HG03066 (cell line): ENCODE measurements at regions not wholly inside any gene's neighbourhood (a gene's known extent, or its start where the extent isn't known, plus 50 kb on each side); places are given as distances from the start of the nearest gene placed in this dataset.
"Not testable (repeated sequence)": the region's sequence is repeated elsewhere in the genome, so short reads cannot be mapped to it uniquely, and the experiment has no call there.

Experiments used
- ATAC-seq: cut with Tn5 transposase; IDR thresholded peaks from one replicate; pipeline ENCODE4 v1.9.1; 2021; ENCODE audit warnings: low read depth; ENCODE audit not compliant: unreplicated experiment

DNA sequence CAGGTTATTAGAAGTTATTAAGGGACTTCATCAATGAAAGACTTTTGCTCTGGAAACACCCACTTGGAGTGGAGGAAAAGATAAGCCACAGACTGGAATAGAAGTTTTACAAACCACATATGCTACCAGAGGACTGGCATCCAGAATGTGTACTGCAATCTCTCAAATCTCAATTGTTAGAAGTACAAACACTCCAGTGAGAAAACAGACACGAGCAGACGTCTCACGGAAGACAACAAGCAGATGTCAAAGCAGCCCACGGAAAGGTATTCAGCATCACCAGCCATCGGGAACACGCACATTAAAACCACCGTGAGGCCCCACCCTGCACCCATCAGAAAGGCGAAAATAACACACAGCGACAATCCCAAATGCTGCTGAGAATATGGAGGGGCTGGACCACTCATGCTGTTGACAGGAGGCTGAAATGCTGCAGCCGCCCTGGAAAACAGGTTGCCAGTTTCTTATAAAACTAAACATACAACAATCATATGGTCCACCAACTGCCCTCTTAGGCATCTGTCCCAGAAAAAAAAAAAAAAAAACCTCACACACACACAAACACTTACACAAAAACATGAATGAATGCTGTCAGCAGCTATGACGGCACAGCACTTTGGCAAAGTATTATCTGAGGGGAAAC is 131.9 kb upstream of the SFSWAP start:
- ATAC-seq, result no peak

DNA sequence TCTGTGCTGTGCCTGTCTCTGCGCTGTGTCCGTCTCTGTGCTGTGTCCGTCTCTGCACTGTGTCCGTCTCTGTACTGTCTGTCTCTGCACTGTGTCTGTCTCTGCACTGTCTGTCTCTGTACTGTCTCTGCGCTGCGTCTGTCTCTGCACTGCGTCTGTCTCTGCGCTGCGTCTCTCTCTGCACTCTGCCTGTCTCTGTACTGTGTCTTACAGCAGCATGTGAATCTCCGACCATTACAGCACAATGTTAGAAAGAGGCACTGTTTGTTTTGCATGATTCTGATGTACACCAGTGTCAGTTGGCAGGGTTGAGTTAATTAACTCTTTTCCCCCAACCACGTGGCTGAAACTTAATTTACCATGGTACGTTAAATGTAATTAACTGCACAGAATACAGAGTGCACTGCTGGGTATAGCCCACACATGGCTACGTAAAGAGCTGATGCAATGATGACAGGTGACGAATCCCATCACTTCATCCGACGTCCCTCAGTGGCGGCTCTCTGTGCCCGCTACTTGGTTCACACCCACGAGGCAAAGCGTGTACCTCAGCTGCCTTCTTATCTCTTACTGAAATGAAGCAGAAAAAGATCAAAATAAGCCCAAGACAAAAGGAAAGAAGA is 127.7 kb upstream of the SFSWAP start:
- no peak for ATAC-seq

DNA sequence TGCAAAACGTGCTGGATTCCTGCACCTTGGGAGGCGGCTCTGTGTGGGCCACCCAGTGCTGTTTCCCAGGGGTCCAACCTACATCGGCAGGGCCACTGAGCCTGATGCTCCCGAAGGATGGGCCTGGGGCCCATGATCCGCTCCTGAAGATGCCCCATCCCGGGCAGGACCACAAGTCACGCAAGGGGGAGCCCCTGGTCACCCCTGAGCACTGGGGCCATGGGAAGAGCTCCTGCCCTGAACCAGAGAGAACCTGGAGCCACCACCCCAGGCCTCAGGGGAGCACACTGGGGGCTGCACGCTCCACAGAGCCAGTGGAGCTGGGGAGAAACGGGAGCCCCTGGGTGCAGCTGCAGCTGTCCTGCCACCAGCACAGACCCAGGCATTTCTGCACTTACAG is 124.6 kb upstream of the SFSWAP start:
- ATAC-seq, result no peak

DNA sequence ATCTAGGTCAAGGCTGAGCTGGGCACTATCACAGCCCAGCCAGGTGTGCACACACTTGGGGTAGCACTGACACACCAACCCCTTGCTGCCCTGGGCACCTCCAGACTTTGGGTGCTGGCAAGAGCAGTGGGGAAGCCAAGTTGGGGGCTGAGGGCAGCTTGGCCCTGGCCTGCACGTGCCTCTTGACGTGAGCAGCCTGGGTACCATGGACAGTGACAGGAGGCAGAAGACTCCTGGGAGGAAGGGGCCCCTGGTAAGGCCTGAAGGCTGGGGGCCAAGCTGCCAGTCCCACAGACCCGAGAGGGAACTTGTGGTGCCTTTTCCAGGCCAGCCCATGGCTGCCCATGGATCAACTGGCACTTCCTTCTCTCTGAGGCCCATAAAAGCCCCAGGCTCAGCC is 124.1 kb upstream of the SFSWAP start:
- no peak for ATAC-seq

GRCh38 chr12:131587565-131587964 is 123.3 kb upstream of the SFSWAP start:
- no peak for ATAC-seq

GRCh38 chr12:131589221-131589897 is 121.5 kb upstream of the SFSWAP start:
- ATAC-seq, result no peak

GRCh38 chr12:131589966-131590365 is 120.9 kb upstream of the SFSWAP start:
- ATAC-seq, result no peak

GRCh38 chr12:131591136-131591535 is 119.8 kb upstream of the SFSWAP start:
- no peak for ATAC-seq

DNA sequence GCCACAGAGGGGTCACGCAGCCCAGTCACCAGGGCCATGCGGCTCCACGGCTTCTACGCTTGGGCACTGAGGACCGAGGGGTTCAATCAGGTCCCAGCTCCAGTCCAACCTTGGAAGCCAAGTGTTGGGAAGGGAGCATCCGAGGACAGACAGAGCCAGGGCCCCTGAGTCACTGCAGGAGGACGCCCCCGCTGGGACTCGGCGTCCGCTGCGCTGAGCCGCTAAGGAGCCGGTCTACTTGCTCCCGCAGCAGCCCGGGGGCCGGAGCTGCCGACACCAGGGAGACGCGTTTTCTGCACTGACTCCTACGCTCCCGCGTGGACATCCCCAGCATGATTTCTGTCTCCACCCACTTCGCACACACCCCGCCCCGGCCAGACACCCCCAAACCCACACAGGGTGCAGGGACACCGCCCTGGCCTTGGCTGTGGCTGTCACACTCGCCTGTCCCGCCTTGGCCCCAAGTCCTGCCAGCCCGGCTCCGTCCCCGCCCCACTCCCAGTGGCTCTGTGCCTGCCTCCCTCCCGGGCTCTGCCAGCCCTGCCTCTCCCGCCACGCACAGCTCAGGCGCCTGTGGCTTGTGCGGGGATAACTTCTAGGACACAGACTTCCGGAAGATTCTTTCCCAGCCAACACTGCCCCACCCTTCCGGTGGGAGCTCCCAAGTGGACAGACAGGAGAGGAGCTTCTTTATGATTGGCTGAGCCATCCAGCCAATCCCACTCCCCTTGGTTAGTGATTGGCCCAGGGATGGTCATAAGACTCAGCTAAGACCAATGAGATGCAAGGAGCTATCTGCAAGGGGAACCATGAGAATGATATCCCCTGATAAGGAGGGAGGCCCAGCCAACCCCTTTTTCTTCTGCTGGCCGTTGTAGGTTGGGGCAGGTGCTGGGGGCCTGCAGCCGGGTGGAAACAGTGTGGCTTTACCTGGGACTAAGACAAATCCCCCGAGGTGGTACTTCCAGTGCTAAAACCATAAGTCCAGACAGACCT is 118.9 kb upstream of the SFSWAP start:
- ATAC-seq, result no peak

DNA sequence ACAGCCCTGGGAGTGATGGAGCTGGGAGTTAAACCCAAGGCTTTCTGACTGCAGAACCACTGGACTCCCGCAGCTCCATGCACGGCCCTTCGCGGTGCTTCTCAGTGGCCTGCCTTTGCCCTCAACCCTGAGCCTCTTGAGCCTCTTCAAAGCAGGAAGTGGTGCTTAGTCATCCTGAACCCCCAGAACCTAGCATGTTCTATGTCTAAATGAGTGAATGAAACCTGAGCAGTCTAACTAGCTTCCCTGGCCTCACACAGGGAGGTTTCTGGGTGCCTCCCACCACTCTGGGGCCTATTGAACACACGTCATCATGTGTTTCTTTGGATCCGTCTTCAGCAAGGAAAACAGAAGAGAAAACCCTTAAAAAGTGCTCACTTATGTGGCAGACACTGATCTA is 117.9 kb upstream of the SFSWAP start:
- peak; percentile 98 for ATAC-seq

GRCh38 chr12:131593406-131593805 is 117.5 kb upstream of the SFSWAP start:
- ATAC-seq, result no peak

DNA sequence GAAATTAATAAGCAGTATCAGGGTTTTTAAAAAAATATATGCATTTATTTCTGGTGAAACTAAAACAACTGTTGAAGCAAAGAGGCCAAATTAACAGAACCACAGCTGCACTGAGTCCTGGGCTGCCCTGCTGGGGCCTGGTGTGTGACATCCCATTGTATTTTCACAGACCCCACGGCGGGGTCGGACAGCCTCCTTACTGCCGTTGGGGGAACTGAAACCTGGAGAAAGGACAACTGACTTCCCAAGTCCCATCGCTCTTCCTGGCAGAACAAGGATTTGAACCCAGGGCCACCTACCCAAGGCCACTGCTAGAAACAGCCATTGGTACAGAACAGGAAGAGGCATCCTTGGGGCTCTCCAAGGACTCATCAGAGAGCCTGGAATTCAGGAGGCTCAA is 114.8 kb upstream of the SFSWAP start:
- no peak for ATAC-seq

DNA sequence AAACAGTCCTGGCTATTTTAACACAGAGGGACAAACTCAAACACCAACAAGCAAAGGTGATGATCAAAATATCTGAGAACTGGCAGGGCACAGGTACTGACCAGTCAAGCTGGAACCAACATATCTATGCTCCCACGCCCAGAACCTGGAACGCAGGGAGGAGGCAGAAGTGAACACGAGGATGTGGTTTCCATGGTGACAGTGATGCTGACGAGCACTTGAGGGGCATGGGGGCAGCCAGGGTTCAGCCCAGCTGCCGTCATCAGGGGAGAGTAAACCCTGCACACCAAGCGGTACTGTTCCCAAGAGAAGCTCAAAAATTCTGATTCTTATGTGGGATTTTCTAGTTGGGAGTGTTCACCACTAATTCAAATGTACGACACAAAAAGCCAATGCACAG is 113.6 kb upstream of the SFSWAP start:
- ATAC-seq, result no peak

DNA sequence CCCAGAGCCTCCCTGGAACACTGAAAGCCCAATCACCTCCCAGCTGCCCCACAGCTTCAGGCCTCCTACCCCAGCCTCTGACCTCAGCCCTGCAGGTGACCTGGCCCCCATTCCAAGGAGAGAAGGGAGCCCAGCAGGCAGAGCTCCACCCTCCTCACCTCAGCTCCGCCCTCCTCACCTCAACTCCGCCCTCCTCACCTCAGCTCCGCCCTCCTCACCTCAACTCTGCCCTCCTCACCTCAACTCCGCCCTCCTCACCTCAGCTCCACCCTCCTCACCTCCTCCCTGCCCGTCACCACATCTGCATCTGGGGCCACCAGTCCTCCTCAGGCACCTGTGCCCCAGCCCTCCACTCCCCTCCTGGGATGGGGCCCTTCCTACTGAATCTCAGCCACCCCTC is 112.2 kb upstream of the SFSWAP start:
- ATAC-seq, result no peak

DNA sequence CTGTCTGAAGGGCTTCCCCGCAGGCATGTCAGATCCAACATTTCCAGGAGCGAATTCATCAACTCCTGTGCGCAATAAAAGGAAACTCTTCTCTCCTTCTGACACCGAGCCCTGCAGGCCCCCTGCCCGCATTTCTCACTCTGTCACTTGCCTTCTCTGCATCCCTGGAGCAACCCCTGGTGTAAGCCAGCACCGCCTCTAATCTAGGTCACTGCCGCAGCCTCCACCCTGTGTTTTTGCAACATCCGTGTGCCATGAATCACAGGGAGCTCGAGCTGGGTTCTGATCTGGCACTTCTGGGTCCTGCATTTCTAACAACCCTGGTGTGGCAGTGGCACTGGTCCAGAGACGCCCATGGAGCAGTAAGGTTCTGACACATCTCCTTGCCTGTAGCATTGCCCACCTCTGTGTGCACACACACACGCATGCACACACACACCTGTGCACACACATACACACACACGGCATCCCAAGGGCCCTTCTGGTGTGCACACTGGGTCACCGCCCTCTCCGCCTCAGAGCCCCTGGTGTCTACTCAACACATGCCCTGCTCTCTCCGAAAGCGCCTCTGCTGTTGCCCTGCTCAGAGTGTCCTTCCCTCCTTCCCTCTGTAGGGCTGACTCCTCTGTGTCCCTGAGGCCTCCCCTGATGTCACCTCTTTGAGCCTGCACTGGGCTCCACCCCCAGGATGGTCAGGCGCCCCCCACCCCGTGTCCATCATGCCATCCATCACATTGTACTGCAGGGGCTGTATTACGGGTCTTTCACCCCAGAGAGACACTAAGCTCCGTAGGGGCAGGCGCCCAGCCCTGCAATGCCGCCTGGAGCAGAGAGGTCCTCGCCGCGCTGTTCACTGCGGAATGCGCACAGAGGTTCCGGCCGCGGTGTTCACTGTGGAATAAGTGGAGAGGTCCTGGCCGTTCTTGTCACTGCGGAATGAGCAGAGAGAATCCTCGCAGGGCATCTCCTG is 111.4 kb upstream of the SFSWAP start:
- ATAC-seq, result no peak

GRCh38 chr12:131600160-131600532 is 110.7 kb upstream of the SFSWAP start:
- no peak for ATAC-seq

GRCh38 chr12:131601499-131601898 is 109.4 kb upstream of the SFSWAP start:
- not testable (repeated sequence) for ATAC-seq

DNA sequence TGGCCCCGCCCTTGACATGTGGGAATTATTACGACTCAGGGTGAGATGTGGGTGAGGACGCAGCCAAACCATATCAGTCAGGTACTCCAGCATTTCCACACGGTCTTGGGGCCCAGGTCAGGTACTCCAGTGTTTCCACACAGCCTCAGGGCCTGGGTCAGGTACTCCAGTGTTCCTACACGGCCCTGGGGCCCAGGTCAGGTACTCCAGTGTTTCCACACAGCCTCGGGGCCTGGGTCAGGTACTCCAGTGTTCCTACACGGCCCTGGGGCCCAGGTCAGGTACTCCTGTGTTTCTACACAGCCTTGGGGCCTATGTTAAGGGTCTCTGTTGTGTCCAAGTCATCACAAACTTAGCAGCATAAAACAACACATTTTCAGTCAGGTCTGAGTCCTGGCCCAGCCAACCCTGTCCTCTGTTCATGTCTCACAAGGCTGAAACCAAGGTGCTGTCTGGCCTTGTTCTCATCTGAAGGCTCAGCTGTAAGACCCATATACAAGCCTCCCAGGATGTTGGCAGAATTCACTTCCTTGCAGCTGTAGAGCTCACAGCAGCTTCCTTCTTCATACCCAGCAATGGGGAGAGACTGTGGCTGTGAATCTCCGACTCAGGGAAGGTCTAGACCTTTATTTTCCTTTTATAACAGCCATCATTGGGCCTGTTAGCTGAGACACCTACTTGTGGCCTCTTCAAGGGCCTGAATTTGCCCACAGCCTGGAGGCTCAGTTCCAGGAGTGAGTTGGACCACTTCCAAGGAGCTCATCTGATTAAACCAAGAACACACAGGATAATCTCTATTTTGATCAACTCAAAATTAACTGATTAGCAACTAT is 107.6 kb upstream of the SFSWAP start:
- no peak for ATAC-seq
